ACC112 (cell line): ENCODE measurements at regions not wholly inside any gene's neighbourhood (a gene's known extent, or its start where the extent isn't known, plus 50 kb on each side); places are given as distances from the start of the nearest gene placed in this dataset.

ENCODE experiments used
- H2AFZ ChIP-seq: fragments of 200-600 bp; sonication (generic); one replicate; pipeline ENCODE4 v1.6.0; 2017; ENCODE audit warnings: antibody characterized with exemption, low read length; ENCODE audit not compliant: unreplicated experiment
- H3K27ac ChIP-seq: fragments of 200-600 bp; sonication (generic); 2 replicates; pipeline ENCODE4 v1.5.1; 2014; ENCODE audit warnings: low read depth, mild to moderate bottlenecking, antibody characterized with exemption, low read length, moderate library complexity
- H3K27me3 ChIP-seq: fragments of 200-600 bp; sonication (generic); 2 replicates; pipeline ENCODE4 v1.6.1; 2014; ENCODE audit warnings: mild to moderate bottlenecking, antibody characterized with exemption, low read length, moderate library complexity, mixed read lengths; ENCODE audit not compliant: insufficient read depth
- H3K36me3 ChIP-seq: fragments of 200-600 bp; sonication (generic); 2 replicates; pipeline ENCODE4 v1.6.1; 2016; ENCODE audit warnings: mild to moderate bottlenecking, antibody characterized with exemption, low read length, moderate library complexity, mixed read lengths; ENCODE audit not compliant: insufficient read depth
- H3K4me1 ChIP-seq: fragments of 200-600 bp; sonication (generic); one replicate; pipeline ENCODE4 v1.6.1; 2016; ENCODE audit warnings: low read length, mixed read lengths; ENCODE audit not compliant: insufficient read depth, unreplicated experiment, control insufficient read depth
- H3K4me3 ChIP-seq: fragments of 200-600 bp; sonication (generic); 2 replicates; pipeline ENCODE4 v1.5.1; 2014; ENCODE audit warnings: mild to moderate bottlenecking, low read depth, low read length
- H3K79me2 ChIP-seq: fragments of 200-600 bp; sonication (generic); one replicate; pipeline ENCODE4 v1.6.0; 2016; ENCODE audit warnings: low read length; ENCODE audit not compliant: control insufficient read depth, unreplicated experiment, insufficient read depth

GRCh38 chr12:125453751-125454150 is 388.5 kb downstream of the AACS start:
- Histone ChIP-seq H3K36me3 (no peaks in the 10 kb centered on the region), H3K4me3 (no peak overlapping the region), H2AFZ (no peak overlapping the region), H3K4me1 (no peaks in the 10 kb centered on the region), H3K79me2 (no peaks in the 10 kb centered on the region), H3K27me3 (no peaks in the 10 kb centered on the region), H3K27ac (no peak overlapping the region)

- Histone ChIP-seq H3K27me3 (no peaks in the 10 kb centered on the region), H3K27ac (no peak overlapping the region), H3K79me2 (no peaks in the 10 kb centered on the region), H3K4me3 (no peak overlapping the region), H2AFZ (no peak overlapping the region), H3K36me3 (no peaks in the 10 kb centered on the region), H3K4me1 (no peaks in the 10 kb centered on the region)
Observed at GRCh38 chr12:125454291-125454690, 389.1 kb downstream of the AACS start.

GRCh38 chr12:125454786-125455480 is 389.7 kb downstream of the AACS start:
- no peaks in the 10 kb centered on the region for H3K4me1 ChIP-seq
- no peaks in the 10 kb centered on the region for H3K79me2 ChIP-seq
- H3K36me3 ChIP-seq = no peaks in the 10 kb centered on the region

GRCh38 chr12:125455556-125455955 is 390.3 kb downstream of the AACS start:
- H2AFZ ChIP-seq = no peak overlapping the region
- no peaks in the 10 kb centered on the region for H3K36me3 ChIP-seq
- H3K27me3 ChIP-seq = no peaks in the 10 kb centered on the region
- H3K79me2 ChIP-seq = no peaks in the 10 kb centered on the region
- H3K4me3 ChIP-seq = no peak overlapping the region
- H3K4me1 ChIP-seq = no peaks in the 10 kb centered on the region
- H3K27ac ChIP-seq = no peak overlapping the region

More at GRCh38 chr12:125454786-125455480, 389.7 kb downstream of the AACS start:
- no peaks in the 10 kb centered on the region for H3K27me3 ChIP-seq
- no peak overlapping the region for H3K27ac ChIP-seq
- no peak overlapping the region for H3K4me3 ChIP-seq
- no peak overlapping the region for H2AFZ ChIP-seq

GRCh38 chr12:125458552-125459268 is 393.5 kb downstream of the AACS start:
- Histone ChIP-seq H3K27ac (no peak overlapping the region), H3K4me1 (no peaks in the 10 kb centered on the region), H2AFZ (no peak overlapping the region), H3K4me3 (no peak overlapping the region), H3K79me2 (no peaks in the 10 kb centered on the region), H3K36me3 (no peaks in the 10 kb centered on the region), H3K27me3 (no peaks in the 10 kb centered on the region)

GRCh38 chr12:125461831-125462230 is 396.6 kb downstream of the AACS start:
- H2AFZ ChIP-seq = no peak overlapping the region
- no peak overlapping the region for H3K27ac ChIP-seq
- no peak overlapping the region for H3K4me3 ChIP-seq
- no peaks in the 10 kb centered on the region for H3K4me1 ChIP-seq
- no peaks in the 10 kb centered on the region for H3K79me2 ChIP-seq
- no peaks in the 10 kb centered on the region for H3K27me3 ChIP-seq
- no peaks in the 10 kb centered on the region for H3K36me3 ChIP-seq

- Histone ChIP-seq H3K4me3 (no peak overlapping the region), H3K79me2 (no peaks in the 10 kb centered on the region), H3K27ac (no peak overlapping the region), H2AFZ (no peak overlapping the region), H3K27me3 (no peaks in the 10 kb centered on the region), H3K36me3 (no peaks in the 10 kb centered on the region), H3K4me1 (no peaks in the 10 kb centered on the region)
Observed at GRCh38 chr12:125463386-125463785, 398.2 kb downstream of the AACS start.

GRCh38 chr12:125467363-125467762 is 402.1 kb downstream of the AACS start:
- no peak overlapping the region for H3K27ac ChIP-seq
- no peak overlapping the region for H3K4me3 ChIP-seq
- no peaks in the 10 kb centered on the region for H3K4me1 ChIP-seq
- H2AFZ ChIP-seq = no peak overlapping the region
- no peaks in the 10 kb centered on the region for H3K36me3 ChIP-seq
- H3K79me2 ChIP-seq = no peaks in the 10 kb centered on the region
- H3K27me3 ChIP-seq = no peaks in the 10 kb centered on the region

- no peaks in the 10 kb centered on the region for H3K4me1 ChIP-seq
- H2AFZ ChIP-seq = no peak overlapping the region
- no peak overlapping the region for H3K27ac ChIP-seq
- H3K79me2 ChIP-seq = no peaks in the 10 kb centered on the region
- H3K4me3 ChIP-seq = no peak overlapping the region
- H3K27me3 ChIP-seq = no peaks in the 10 kb centered on the region
- no peaks in the 10 kb centered on the region for H3K36me3 ChIP-seq
Observed at GRCh38 chr12:125469683-125470082, 404.4 kb downstream of the AACS start.

GRCh38 chr12:125470838-125471783 is 405.9 kb downstream of the AACS start:
- Histone ChIP-seq H2AFZ (no peak overlapping the region), H3K27ac (no peak overlapping the region), H3K36me3 (no peaks in the 10 kb centered on the region), H3K79me2 (no peaks in the 10 kb centered on the region), H3K4me1 (no peaks in the 10 kb centered on the region), H3K27me3 (no peaks in the 10 kb centered on the region), H3K4me3 (no peak overlapping the region)
